Epithelial cell of esophagus (primary cell): ENCODE measurements at regions not wholly inside any gene's neighbourhood (a gene's known extent, or its start where the extent isn't known, plus 50 kb on each side); places are given as distances from the start of the nearest gene placed in this dataset.
A peak's percentile ranks its signal among the peaks of the same experiment; 100 is the strongest.

ENCODE experiments used
- DNase-seq: peaks from one replicate; pipeline ENCODE4 v3.0.0; 2010; ENCODE audit warnings: low read depth
- H3K4me3 ChIP-seq: 2 replicates; pipeline ENCODE4 v1.5.1; 2011; ENCODE audit warnings: mild to moderate bottlenecking, low read length, control low read depth
- TF ChIP-seq, protein P1 (sequence below): IDR thresholded peaks from 2 replicates; pipeline ENCODE4 v1.5.1; 2011; ENCODE audit warnings: low read depth, mild to moderate bottlenecking, low read length, control low read depth, inconsistent platforms; ENCODE audit not compliant: insufficient read depth; ENCODE audit errors: missing control alignments

GRCh38 chr4:38230121-38230801, 270.1 kb downstream of the PTTG2 start:
- H3K4me3 ChIP-seq = no peak overlapping the region
- peak; percentile 91 for DNase-seq
- TF ChIP-seq, protein P1, sequence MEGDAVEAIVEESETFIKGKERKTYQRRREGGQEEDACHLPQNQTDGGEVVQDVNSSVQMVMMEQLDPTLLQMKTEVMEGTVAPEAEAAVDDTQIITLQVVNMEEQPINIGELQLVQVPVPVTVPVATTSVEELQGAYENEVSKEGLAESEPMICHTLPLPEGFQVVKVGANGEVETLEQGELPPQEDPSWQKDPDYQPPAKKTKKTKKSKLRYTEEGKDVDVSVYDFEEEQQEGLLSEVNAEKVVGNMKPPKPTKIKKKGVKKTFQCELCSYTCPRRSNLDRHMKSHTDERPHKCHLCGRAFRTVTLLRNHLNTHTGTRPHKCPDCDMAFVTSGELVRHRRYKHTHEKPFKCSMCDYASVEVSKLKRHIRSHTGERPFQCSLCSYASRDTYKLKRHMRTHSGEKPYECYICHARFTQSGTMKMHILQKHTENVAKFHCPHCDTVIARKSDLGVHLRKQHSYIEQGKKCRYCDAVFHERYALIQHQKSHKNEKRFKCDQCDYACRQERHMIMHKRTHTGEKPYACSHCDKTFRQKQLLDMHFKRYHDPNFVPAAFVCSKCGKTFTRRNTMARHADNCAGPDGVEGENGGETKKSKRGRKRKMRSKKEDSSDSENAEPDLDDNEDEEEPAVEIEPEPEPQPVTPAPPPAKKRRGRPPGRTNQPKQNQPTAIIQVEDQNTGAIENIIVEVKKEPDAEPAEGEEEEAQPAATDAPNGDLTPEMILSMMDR = no peak

- no peak overlapping the region for H3K4me3 ChIP-seq
- TF ChIP-seq, protein P1 = no peak
- DNase-seq = no peak
Observed at GRCh38 chr4:38230821-38231563, 270.8 kb downstream of the PTTG2 start.

- H3K4me3 ChIP-seq = no peak overlapping the region
- TF ChIP-seq, protein P1 = no peak
- DNase-seq = peak; percentile 25
Observed at GRCh38 chr4:38231626-38232025, 271.4 kb downstream of the PTTG2 start.

GRCh38 chr4:38232741-38233140, 272.5 kb downstream of the PTTG2 start:
- TF ChIP-seq, protein P1 = no peak

DNA sequence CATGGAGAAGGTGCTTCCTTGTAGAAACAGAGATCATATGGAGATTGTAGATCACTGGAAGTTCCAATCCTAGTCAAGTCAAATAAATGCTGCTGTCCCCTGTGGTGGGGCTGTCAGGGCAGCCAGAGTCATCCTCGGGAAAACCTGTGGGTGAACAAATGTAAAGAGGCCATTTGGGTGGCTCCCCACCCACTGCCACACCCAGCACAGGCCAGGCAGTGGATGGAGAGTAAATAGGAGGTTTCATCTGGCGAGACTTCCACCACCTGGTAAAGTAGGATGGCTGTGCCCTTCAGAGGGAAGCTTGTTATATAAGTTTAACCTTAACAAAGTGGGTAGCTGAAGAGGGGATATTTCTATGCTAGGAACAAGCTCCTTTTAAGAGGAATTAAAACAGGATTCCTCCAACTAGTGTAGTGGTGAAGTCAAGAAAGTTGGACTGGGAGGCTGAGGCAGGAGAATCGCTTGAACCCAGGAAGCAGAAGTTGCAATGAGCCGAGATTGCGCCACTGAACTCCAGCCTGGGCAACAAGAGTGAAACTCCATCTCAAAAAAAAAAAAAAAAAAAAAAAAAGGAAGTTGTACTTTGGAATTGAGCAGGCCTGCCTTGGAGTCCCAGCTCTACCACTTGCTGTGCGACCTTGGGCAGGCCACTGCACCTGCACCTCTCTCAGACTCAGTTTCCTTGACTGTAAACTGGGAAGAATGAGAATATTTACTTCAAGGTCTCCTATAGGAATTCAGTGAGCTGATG, 273.7 kb downstream of the PTTG2 start:
- TF ChIP-seq, protein P1 = no peak
- H3K4me3 ChIP-seq = no peak overlapping the region
- no peak for DNase-seq

More at GRCh38 chr4:38232741-38233140, 272.5 kb downstream of the PTTG2 start:
- no peak overlapping the region for H3K4me3 ChIP-seq
- DNase-seq = no peak

DNA sequence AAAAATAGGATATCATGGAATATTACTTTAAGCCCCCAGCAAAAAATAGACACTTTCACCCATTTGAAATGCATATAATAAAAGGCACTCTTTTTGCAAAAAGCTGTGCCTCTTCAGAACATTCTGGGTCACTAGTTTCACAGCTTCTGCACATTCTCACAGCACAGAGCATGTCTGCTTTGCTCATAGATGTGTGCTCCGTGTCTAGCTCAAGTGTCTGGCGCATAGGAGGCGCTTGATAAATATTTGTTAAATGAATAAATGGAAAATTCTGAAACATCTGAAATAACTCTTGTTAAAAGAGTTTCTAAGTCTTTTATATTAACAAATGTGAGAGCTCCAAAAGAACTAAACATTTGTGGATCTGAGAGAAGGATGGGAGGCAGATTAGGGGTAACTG, 275.2 kb downstream of the PTTG2 start:
- no peak overlapping the region for H3K4me3 ChIP-seq
- TF ChIP-seq, protein P1 = no peak

More for the DNA sequence above, 275.2 kb downstream of the PTTG2 start:
- no peak for DNase-seq
